GM18519 (cell line): ENCODE measurements at regions not wholly inside any gene's neighbourhood (a gene's known extent, or its start where the extent isn't known, plus 50 kb on each side); places are given as distances from the start of the nearest gene placed in this dataset.
"Not testable (repeated sequence)": the region's sequence is repeated elsewhere in the genome, so short reads cannot be mapped to it uniquely, and the experiment has no call there.

ENCODE experiments used
- ATAC-seq: cut with Tn5 transposase; IDR thresholded peaks from one replicate; pipeline ENCODE4 v1.9.1; 2021; ENCODE audit warnings: mild to moderate bottlenecking, moderate library complexity; ENCODE audit not compliant: unreplicated experiment, low FRiP score

- ATAC-seq: no peak
These were observed 147.9 kb downstream of the MYCN start for GRCh38 chr2:16088035-16088801.

GRCh38 chr2:16086136-16086535 is 145.8 kb downstream of the MYCN start:
- not testable (repeated sequence) for ATAC-seq

GRCh38 chr2:16085073-16085472 is 144.7 kb downstream of the MYCN start:
- no peak for ATAC-seq

GRCh38 chr2:16084274-16084673 is 143.9 kb downstream of the MYCN start:
- ATAC-seq: no peak

- no peak for ATAC-seq
These were observed 141.9 kb downstream of the MYCN start for GRCh38 chr2:16082276-16082675.

GRCh38 chr2:16081316-16082200 is 141.2 kb downstream of the MYCN start:
- no peak for ATAC-seq

GRCh38 chr2:16080516-16080915 is 140.2 kb downstream of the MYCN start:
- ATAC-seq: no peak

- ATAC-seq: no peak
These were observed 139.7 kb downstream of the MYCN start for GRCh38 chr2:16080071-16080470.

- ATAC-seq: no peak
These were observed 139.3 kb downstream of the MYCN start for GRCh38 chr2:16079637-16080036.

- ATAC-seq: no peak
These were observed 137.3 kb downstream of the MYCN start for GRCh38 chr2:16077601-16078000.

- ATAC-seq: no peak
These were observed 136.6 kb downstream of the MYCN start for GRCh38 chr2:16076911-16077310.

- ATAC-seq: no peak
These were observed 135.0 kb downstream of the MYCN start for GRCh38 chr2:16075045-16076012.

GRCh38 chr2:16073921-16074425 is 133.6 kb downstream of the MYCN start:
- ATAC-seq: no peak

GRCh38 chr2:16073471-16073870 is 133.1 kb downstream of the MYCN start:
- ATAC-seq: no peak

- no peak for ATAC-seq
These were observed 132.4 kb downstream of the MYCN start for GRCh38 chr2:16072638-16073290.

- no peak for ATAC-seq
These were observed 131.7 kb downstream of the MYCN start for GRCh38 chr2:16071865-16072637.

- no peak for ATAC-seq
These were observed 130.9 kb downstream of the MYCN start for GRCh38 chr2:16071039-16071864.

- ATAC-seq: no peak
These were observed 130.3 kb downstream of the MYCN start for GRCh38 chr2:16070648-16070971.
